WI38 (cell line): ENCODE measurements at regions not wholly inside any gene's neighbourhood (a gene's known extent, or its start where the extent isn't known, plus 50 kb on each side); places are given as distances from the start of the nearest gene placed in this dataset.

Experiments
- H3K4me3 ChIP-seq: 2 replicates; pipeline ENCODE4 v1.5.1; 2011; ENCODE audit warnings: low read depth, mild to moderate bottlenecking, control low read depth, low read length
- CTCF ChIP-seq: IDR thresholded peaks from 2 replicates; pipeline ENCODE4 v1.5.1; 2012; ENCODE audit warnings: low read depth, mild to moderate bottlenecking, control low read depth, low read length

GRCh38 chr21:41621513-41621912 lies 113.6 kb upstream of the TMPRSS2 start:
- no peak for TF ChIP-seq CTCF
- H3K4me3 ChIP-seq: no peak overlapping the region

- no peak overlapping the region for H3K4me3 ChIP-seq
- TF ChIP-seq CTCF: no peak
These were observed 113.0 kb upstream of the TMPRSS2 start for GRCh38 chr21:41620982-41621381.

GRCh38 chr21:41620541-41620940 lies 112.6 kb upstream of the TMPRSS2 start:
- TF ChIP-seq CTCF: no peak
- H3K4me3 ChIP-seq: no peak overlapping the region

- H3K4me3 ChIP-seq: no peak overlapping the region
- no peak for TF ChIP-seq CTCF
These were observed 108.2 kb upstream of the TMPRSS2 start for GRCh38 chr21:41616031-41616591.

GRCh38 chr21:41615613-41616012 lies 107.7 kb upstream of the TMPRSS2 start:
- H3K4me3 ChIP-seq: no peak overlapping the region
- TF ChIP-seq CTCF: no peak

GRCh38 chr21:41614511-41614910 lies 106.6 kb upstream of the TMPRSS2 start:
- H3K4me3 ChIP-seq: no peak overlapping the region
- TF ChIP-seq CTCF: no peak

GRCh38 chr21:41613533-41613909 lies 105.6 kb upstream of the TMPRSS2 start:
- H3K4me3 ChIP-seq: no peak overlapping the region
- no peak for TF ChIP-seq CTCF
